TTC549 (cell line): ENCODE measurements at regions not wholly inside any gene's neighbourhood (a gene's known extent, or its start where the extent isn't known, plus 50 kb on each side); places are given as distances from the start of the nearest gene placed in this dataset.

Experiments used
- FAIRE-seq: peaks from 2 replicates; lab custom pipeline; 2012; peaks lifted over from hg19 to GRCh38; lab: Jason Lieb, UNC

GRCh38 chr5:118279540-118280294, 708.6 kb downstream of the DTWD2 start:
- FAIRE-seq: no peak

GRCh38 chr5:118270526-118270925, 717.8 kb downstream of the DTWD2 start:
- no peak for FAIRE-seq

- FAIRE-seq: no peak
Measured at GRCh38 chr5:118258223-118258622, 730.1 kb downstream of the DTWD2 start.

- FAIRE-seq: no peak
Measured at GRCh38 chr5:118257066-118257465, 731.3 kb downstream of the DTWD2 start.

- FAIRE-seq: no peak
Measured at GRCh38 chr5:118253225-118254061, 734.9 kb downstream of the DTWD2 start.

GRCh38 chr5:118249386-118249785, 739.0 kb downstream of the DTWD2 start:
- no peak for FAIRE-seq

GRCh38 chr5:118247458-118247857, 740.9 kb downstream of the DTWD2 start:
- FAIRE-seq: no peak

- FAIRE-seq: no peak
Measured at GRCh38 chr5:118243613-118244012, 744.7 kb downstream of the DTWD2 start.

GRCh38 chr5:118243068-118243467, 745.3 kb downstream of the DTWD2 start:
- no peak for FAIRE-seq

GRCh38 chr5:118236108-118236849, 752.1 kb downstream of the DTWD2 start:
- no peak for FAIRE-seq

- FAIRE-seq: no peak
Measured at GRCh38 chr5:118233606-118234005, 754.7 kb downstream of the DTWD2 start.

GRCh38 chr5:118228489-118228888, 759.9 kb downstream of the DTWD2 start:
- FAIRE-seq: no peak

- no peak for FAIRE-seq
Measured at GRCh38 chr5:118224546-118224945, 763.8 kb downstream of the DTWD2 start.

GRCh38 chr5:118220556-118221195, 767.7 kb downstream of the DTWD2 start:
- FAIRE-seq: no peak

- FAIRE-seq: no peak
Measured at GRCh38 chr5:118211606-118212005, 776.7 kb downstream of the DTWD2 start.

GRCh38 chr5:118208031-118208453, 780.3 kb downstream of the DTWD2 start:
- no peak for FAIRE-seq

- FAIRE-seq: no peak
Measured at GRCh38 chr5:118199801-118200200, 788.5 kb downstream of the DTWD2 start.

- no peak for FAIRE-seq
Measured at GRCh38 chr5:118196229-118196628, 792.1 kb downstream of the DTWD2 start.

- no peak for FAIRE-seq
Measured at GRCh38 chr5:118195211-118195610, 793.1 kb downstream of the DTWD2 start.

GRCh38 chr5:118193194-118193905, 795.0 kb downstream of the DTWD2 start:
- no peak for FAIRE-seq

- no peak for FAIRE-seq
Measured at GRCh38 chr5:118185018-118185417, 803.3 kb downstream of the DTWD2 start.

GRCh38 chr5:118176146-118176545, 812.2 kb downstream of the DTWD2 start:
- no peak for FAIRE-seq
